Breast epithelium (tissue), 4 donors: ENCODE measurements at regions not wholly inside any gene's neighbourhood (a gene's known extent, or its start where the extent isn't known, plus 50 kb on each side); places are given as distances from the start of the nearest gene placed in this dataset.
"Not testable (repeated sequence)": the region's sequence is repeated elsewhere in the genome, so short reads cannot be mapped to it uniquely, and the experiment has no call there.

Experiments
- DNase-seq, 2 donors: peaks; one replicate each; pipeline ENCODE4 v3.0.0-alpha.2; 2019; ENCODE audit warnings: low spot score in 2 of 2
- H3K27ac ChIP-seq, 2 donors: fragments of 200-600 bp; sonication (generic) in 1 of 2; one replicate each; pipeline ENCODE4 v1.5.1; 2016 to 2019; ENCODE audit warnings: mild to moderate bottlenecking in 1 of 2
- H3K27me3 ChIP-seq, 2 donors: fragments of 200-600 bp; sonication (generic) in 1 of 2; one replicate each; pipeline versions ENCODE4 v1.5.1 to v1.6.0; 2017 to 2019; ENCODE audit warnings: control low read depth in 1 of 2, mild to moderate bottlenecking in 1 of 2
- H3K36me3 ChIP-seq: fragments of 200-600 bp; one replicate; pipeline ENCODE4 v1.5.1; 2019
- H3K4me1 ChIP-seq, 2 donors: fragments of 200-600 bp; sonication (generic); one replicate each; pipeline ENCODE4 v1.5.1; 2016 to 2019; ENCODE audit warnings: control low read depth in 1 of 2
- H3K4me3 ChIP-seq, 3 donors: fragments of 200-600 bp; sonication (generic); 1 replicate in 2 of 3; 2 replicates in 1 of 3; pipeline ENCODE4 v1.5.1; 2016 to 2019; ENCODE audit warnings: mild to moderate bottlenecking in 3 of 3, moderate library complexity in 2 of 3
- H3K9me3 ChIP-seq, 2 donors: fragments of 200-600 bp; sonication (generic) in 1 of 2; one replicate each; pipeline ENCODE4 v1.5.1; 2016 to 2019; ENCODE audit warnings: control low read depth in 1 of 2
- CTCF ChIP-seq, 3 donors: fragments of 450-650 bp; IDR thresholded peaks; one replicate each; pipeline ENCODE4 v1.5.1; 2016 to 2017; ENCODE audit warnings: antibody characterized with exemption in 3 of 3, mild to moderate bottlenecking in 3 of 3, moderate library complexity in 3 of 3
- POLR2A ChIP-seq: fragments of 450-650 bp; IDR thresholded peaks from one replicate; pipeline ENCODE4 v1.6.1; 2016; ENCODE audit warnings: antibody characterized with exemption, mild to moderate bottlenecking, moderate library complexity
- POLR2AphosphoS5 ChIP-seq, 3 donors: sonication (generic); formaldehyde crosslinking; IDR thresholded peaks; one replicate each; pipeline ENCODE4 v1.6.1; 2017; ENCODE audit warnings: antibody characterized with exemption in 3 of 3
- intact Hi-C: fragments of 100-400 bp; cut with DNase I; formaldehyde crosslinking; loops from one replicate; pipeline ENCODE4 v1.15.1; 2023; ENCODE audit warnings: low total_unique reads

- no peaks in the 10 kb centered on the region for H3K9me3 ChIP-seq
- no peaks in the 10 kb centered on the region for H3K27me3 ChIP-seq
- no peak overlapping the region for H3K27ac ChIP-seq
- DNase-seq = no peak
- no peak for TF ChIP-seq CTCF (IDR thresholded peaks at IDR 0.05)
- TF ChIP-seq POLR2AphosphoS5 (IDR thresholded peaks at IDR 0.05) = no peak
- no peak for TF ChIP-seq POLR2A
- no peaks in the 10 kb centered on the region for H3K4me1 ChIP-seq
- H3K4me3 ChIP-seq = no peak overlapping the region
- intact Hi-C loops = no loop called here
- H3K36me3 ChIP-seq = no peaks in the 10 kb centered on the region
Observed at GRCh38 chr5:66440202-66440680, 156.0 kb upstream of the MAST4 start.

- H3K4me3 ChIP-seq = no peak overlapping the region
- TF ChIP-seq CTCF (IDR thresholded peaks at IDR 0.05) = no peak
- no peak for TF ChIP-seq POLR2AphosphoS5 (IDR thresholded peaks at IDR 0.05)
- no peak for TF ChIP-seq POLR2A
- H3K4me1 ChIP-seq = no peaks in the 10 kb centered on the region
- no peaks in the 10 kb centered on the region for H3K36me3 ChIP-seq
- no peaks in the 10 kb centered on the region for H3K9me3 ChIP-seq
- no peak overlapping the region for H3K27ac ChIP-seq
- DNase-seq = no peak
- H3K27me3 ChIP-seq = no peaks in the 10 kb centered on the region
- intact Hi-C loops = no loop called here
Observed at GRCh38 chr5:66441351-66441750, 154.8 kb upstream of the MAST4 start.

- no peaks in the 10 kb centered on the region for H3K36me3 ChIP-seq
- H3K27me3 ChIP-seq = no peaks in the 10 kb centered on the region
- intact Hi-C loops = no loop called here
- DNase-seq = no peak
- TF ChIP-seq POLR2AphosphoS5 (IDR thresholded peaks at IDR 0.05) (peak in 1 of 3 donors; percentile 16), POLR2A (no peak), CTCF (IDR thresholded peaks at IDR 0.05) (no peak)
- no peaks in the 10 kb centered on the region for H3K9me3 ChIP-seq
- H3K27ac ChIP-seq = no peak overlapping the region
- no peak overlapping the region for H3K4me3 ChIP-seq
- no peaks in the 10 kb centered on the region for H3K4me1 ChIP-seq
Observed at GRCh38 chr5:66442951-66443445, 153.2 kb upstream of the MAST4 start.

GRCh38 chr5:66443462-66444130, 152.6 kb upstream of the MAST4 start:
- Histone ChIP-seq H3K27ac (no peak overlapping the region), H3K9me3 (no peaks in the 10 kb centered on the region), H3K4me1 (no peaks in the 10 kb centered on the region), H3K36me3 (no peaks in the 10 kb centered on the region), H3K4me3 (no peak overlapping the region), H3K27me3 (no peaks in the 10 kb centered on the region)
- no peak for DNase-seq
- TF ChIP-seq CTCF (IDR thresholded peaks at IDR 0.05) (no peak), POLR2AphosphoS5 (IDR thresholded peaks at IDR 0.05) (no peak), POLR2A (no peak)
- intact Hi-C loops = no loop called here

GRCh38 chr5:66448070-66448469, 148.1 kb upstream of the MAST4 start:
- H3K27ac ChIP-seq, intact Hi-C loops, H3K9me3 ChIP-seq, H3K36me3 ChIP-seq, DNase-seq, H3K4me3 ChIP-seq, H3K4me1 ChIP-seq, H3K27me3 ChIP-seq: not testable (repeated sequence)
